GM18909 (cell line): ENCODE measurements at regions not wholly inside any gene's neighbourhood (a gene's known extent, or its start where the extent isn't known, plus 50 kb on each side); places are given as distances from the start of the nearest gene placed in this dataset.

ENCODE experiments used
- ATAC-seq: cut with Tn5 transposase; IDR thresholded peaks from one replicate; pipeline ENCODE4 v1.9.1; 2021; ENCODE audit warnings: mild to moderate bottlenecking; ENCODE audit not compliant: unreplicated experiment, poor library complexity

GRCh38 chr5:31051316-31051715 is 142.2 kb upstream of the CDH6 start:
- no peak for ATAC-seq

GRCh38 chr5:31049936-31050704 is 143.4 kb upstream of the CDH6 start:
- ATAC-seq: no peak

GRCh38 chr5:31049461-31049860 is 144.0 kb upstream of the CDH6 start:
- ATAC-seq: no peak

- no peak for ATAC-seq
Measured at GRCh38 chr5:31048282-31049270, 144.9 kb upstream of the CDH6 start.

- no peak for ATAC-seq
Measured at GRCh38 chr5:31047621-31048020, 145.9 kb upstream of the CDH6 start.

- no peak for ATAC-seq
Measured at GRCh38 chr5:31047007-31047406, 146.5 kb upstream of the CDH6 start.

- ATAC-seq: no peak
Measured at GRCh38 chr5:31036411-31036810, 157.1 kb upstream of the CDH6 start.

GRCh38 chr5:31033295-31033694 is 160.2 kb upstream of the CDH6 start:
- no peak for ATAC-seq

GRCh38 chr5:31029925-31030324 is 163.6 kb upstream of the CDH6 start:
- no peak for ATAC-seq

GRCh38 chr5:31027721-31028120 is 165.8 kb upstream of the CDH6 start:
- ATAC-seq: no peak

GRCh38 chr5:31023105-31023504 is 170.4 kb upstream of the CDH6 start:
- no peak for ATAC-seq

GRCh38 chr5:31021181-31021624 is 172.3 kb upstream of the CDH6 start:
- no peak for ATAC-seq

GRCh38 chr5:31008231-31008630 is 185.3 kb upstream of the CDH6 start:
- ATAC-seq: no peak

GRCh38 chr5:31007672-31008071 is 185.8 kb upstream of the CDH6 start:
- ATAC-seq: no peak

GRCh38 chr5:31000287-31000686 is 193.2 kb upstream of the CDH6 start:
- no peak for ATAC-seq

- no peak for ATAC-seq
Measured at GRCh38 chr5:30997681-30998080, 195.8 kb upstream of the CDH6 start.

- no peak for ATAC-seq
Measured at GRCh38 chr5:30994902-30995301, 198.6 kb upstream of the CDH6 start.

- ATAC-seq: no peak
Measured at GRCh38 chr5:30994176-30994575, 199.3 kb upstream of the CDH6 start.

GRCh38 chr5:30991462-30991861 is 202.0 kb upstream of the CDH6 start:
- no peak for ATAC-seq

- no peak for ATAC-seq
Measured at GRCh38 chr5:30981576-30981975, 211.9 kb upstream of the CDH6 start.

GRCh38 chr5:30968971-30969370 is 224.5 kb upstream of the CDH6 start:
- ATAC-seq: no peak
